ENCODE measurements at regions not wholly inside any gene's neighbourhood (a gene's known extent, or its start where the extent isn't known, plus 50 kb on each side); places are given as distances from the start of the nearest gene placed in this dataset.

DNA sequence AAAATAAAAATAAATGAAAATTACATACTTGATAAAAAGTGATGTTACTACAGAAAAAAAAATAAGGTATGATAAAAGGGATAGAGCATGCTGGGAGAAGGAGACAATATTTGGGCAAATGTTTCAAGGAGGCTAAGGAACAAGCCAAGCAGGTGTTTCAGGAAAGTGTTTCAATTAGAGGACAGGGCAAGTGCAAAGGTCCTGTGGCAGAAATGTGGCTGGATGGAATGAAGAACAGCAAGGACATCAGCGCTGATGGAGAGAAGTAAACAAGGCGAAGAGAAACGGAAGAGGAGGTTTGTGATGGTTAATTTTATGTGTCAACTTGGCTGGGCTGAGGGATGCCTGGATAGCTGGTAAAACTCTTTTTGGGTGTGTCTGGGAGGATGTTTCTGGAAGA lies 331.2 kb upstream of the C16orf82 start:
- no peak for DNase-seq (ENCODE audit: low read depth in 1 of 2, low spot score in 1 of 2)
- H3K9me3 ChIP-seq (ENCODE audit: low read depth): no peaks in the 10 kb centered on the region
- no peak overlapping the region for H3K4me3 ChIP-seq
- peaks cover 3% of the 10 kb centered on the region for H3K27me3 ChIP-seq
- TF ChIP-seq, protein P1, sequence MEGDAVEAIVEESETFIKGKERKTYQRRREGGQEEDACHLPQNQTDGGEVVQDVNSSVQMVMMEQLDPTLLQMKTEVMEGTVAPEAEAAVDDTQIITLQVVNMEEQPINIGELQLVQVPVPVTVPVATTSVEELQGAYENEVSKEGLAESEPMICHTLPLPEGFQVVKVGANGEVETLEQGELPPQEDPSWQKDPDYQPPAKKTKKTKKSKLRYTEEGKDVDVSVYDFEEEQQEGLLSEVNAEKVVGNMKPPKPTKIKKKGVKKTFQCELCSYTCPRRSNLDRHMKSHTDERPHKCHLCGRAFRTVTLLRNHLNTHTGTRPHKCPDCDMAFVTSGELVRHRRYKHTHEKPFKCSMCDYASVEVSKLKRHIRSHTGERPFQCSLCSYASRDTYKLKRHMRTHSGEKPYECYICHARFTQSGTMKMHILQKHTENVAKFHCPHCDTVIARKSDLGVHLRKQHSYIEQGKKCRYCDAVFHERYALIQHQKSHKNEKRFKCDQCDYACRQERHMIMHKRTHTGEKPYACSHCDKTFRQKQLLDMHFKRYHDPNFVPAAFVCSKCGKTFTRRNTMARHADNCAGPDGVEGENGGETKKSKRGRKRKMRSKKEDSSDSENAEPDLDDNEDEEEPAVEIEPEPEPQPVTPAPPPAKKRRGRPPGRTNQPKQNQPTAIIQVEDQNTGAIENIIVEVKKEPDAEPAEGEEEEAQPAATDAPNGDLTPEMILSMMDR (IDR thresholded peaks at IDR 0.05; ENCODE audit: low read depth, low read length): no peak
- no peaks in the 10 kb centered on the region for H3K36me3 ChIP-seq
- H3K27ac ChIP-seq: no peak overlapping the region
- H3K4me1 ChIP-seq (ENCODE audit: low read depth): no peaks in the 10 kb centered on the region

DNA sequence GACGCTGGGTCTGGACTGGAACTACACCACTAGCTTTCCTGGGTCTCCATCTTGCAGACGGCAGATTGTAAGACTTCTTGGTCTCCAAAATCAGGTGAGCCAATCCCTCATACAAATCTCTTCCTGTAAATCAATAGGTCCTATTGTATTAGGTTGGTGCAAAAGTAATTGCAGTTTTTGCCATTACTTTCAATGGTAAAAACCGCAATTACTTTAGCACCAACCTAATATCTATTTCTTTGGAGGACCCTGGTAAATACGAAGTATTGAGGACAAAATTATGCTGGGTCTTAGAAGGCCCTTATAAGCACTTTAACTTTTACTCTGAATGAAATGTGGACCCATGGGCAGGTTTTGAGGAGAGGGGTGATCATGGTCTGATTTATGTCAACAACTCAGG lies 330.6 kb upstream of the C16orf82 start:
- Histone ChIP-seq H3K4me3 (no peak overlapping the region), H3K4me1 (ENCODE audit: low read depth) (no peaks in the 10 kb centered on the region), H3K27ac (no peak overlapping the region), H3K27me3 (peaks cover 2% of the 10 kb centered on the region), H3K9me3 (ENCODE audit: low read depth) (no peaks in the 10 kb centered on the region), H3K36me3 (no peaks in the 10 kb centered on the region)
- no peak for DNase-seq (ENCODE audit: low read depth in 1 of 2, low spot score in 1 of 2)
- TF ChIP-seq, protein P1 (IDR thresholded peaks at IDR 0.05; ENCODE audit: low read depth, low read length): no peak

DNA sequence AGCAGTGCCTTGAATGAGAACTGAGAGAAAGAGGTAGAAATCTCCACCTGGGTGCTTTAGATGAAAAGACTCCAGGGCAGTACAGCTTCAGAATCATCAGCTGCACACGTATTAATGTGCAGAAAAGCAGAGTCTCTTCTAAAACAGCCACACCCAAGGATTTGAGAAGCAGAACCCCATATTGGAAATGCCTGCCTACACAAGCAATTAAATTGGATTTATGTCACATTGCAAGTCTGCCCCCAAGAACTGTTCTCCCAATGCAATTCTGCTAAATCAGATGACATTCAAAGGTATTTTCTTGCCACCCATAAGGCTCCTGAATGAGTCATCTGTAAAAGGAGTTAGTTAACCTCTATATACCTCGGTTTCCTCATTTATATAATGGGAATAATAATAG lies 326.0 kb upstream of the C16orf82 start:
- TF ChIP-seq, protein P1 (IDR thresholded peaks at IDR 0.05; ENCODE audit: low read depth, low read length): no peak
- H3K27me3 ChIP-seq: peaks cover 14% of the 10 kb centered on the region
- no peak for DNase-seq (ENCODE audit: low read depth in 1 of 2, low spot score in 1 of 2)
- H3K9me3 ChIP-seq (ENCODE audit: low read depth): no peaks in the 10 kb centered on the region
- no peaks in the 10 kb centered on the region for H3K4me1 ChIP-seq (ENCODE audit: low read depth)
- H3K4me3 ChIP-seq: no peak overlapping the region
- H3K36me3 ChIP-seq: no peaks in the 10 kb centered on the region
- no peak overlapping the region for H3K27ac ChIP-seq

DNA sequence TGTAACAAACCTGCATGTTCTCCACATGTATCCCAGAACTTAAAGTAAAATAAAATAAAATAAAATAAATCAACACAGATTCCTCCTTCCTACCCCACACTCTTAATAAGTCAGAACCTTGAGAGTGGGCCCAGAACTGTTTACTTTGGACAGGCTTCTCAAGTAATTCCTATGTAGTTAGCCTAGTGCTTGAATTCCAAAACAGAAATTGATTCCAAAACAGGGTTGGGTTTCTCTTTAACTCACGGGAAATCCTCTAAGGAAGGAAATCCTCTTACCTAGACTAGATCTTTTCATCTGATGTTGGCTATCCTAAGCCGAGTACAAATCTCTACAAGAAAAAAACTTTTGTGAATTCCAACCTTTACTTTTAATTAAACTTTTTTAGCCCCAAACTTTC lies 324.7 kb upstream of the C16orf82 start:
- Histone ChIP-seq H3K27ac (no peak overlapping the region), H3K27me3 (peaks cover 24% of the 10 kb centered on the region), H3K9me3 (ENCODE audit: low read depth) (no peaks in the 10 kb centered on the region), H3K4me1 (ENCODE audit: low read depth) (no peaks in the 10 kb centered on the region), H3K4me3 (no peak overlapping the region), H3K36me3 (no peaks in the 10 kb centered on the region)
- TF ChIP-seq, protein P1 (IDR thresholded peaks at IDR 0.05; ENCODE audit: low read depth, low read length): no peak
- no peak for DNase-seq (ENCODE audit: low read depth in 1 of 2, low spot score in 1 of 2)

DNA sequence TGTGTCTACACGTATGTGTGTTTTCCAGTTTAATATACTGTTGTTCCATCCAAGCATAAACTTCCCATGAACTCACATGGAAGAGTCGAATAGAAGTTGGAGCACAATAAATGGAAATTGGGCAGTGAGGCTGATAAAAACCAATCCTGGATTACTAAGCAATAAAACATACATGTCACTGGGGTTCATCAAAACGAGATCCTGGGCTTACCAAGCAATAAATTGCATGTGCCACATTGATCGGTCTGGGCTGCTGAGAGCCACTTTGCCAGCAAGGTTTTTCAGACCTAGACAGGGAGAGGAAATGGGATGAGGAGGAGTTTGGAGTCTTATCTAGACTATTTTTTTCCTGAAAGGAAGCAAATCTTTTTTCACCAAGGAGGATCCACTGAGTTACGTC lies 322.3 kb upstream of the C16orf82 start:
- no peak for DNase-seq (ENCODE audit: low read depth in 1 of 2, low spot score in 1 of 2)
- Histone ChIP-seq H3K4me1 (ENCODE audit: low read depth) (no peaks in the 10 kb centered on the region), H3K36me3 (no peaks in the 10 kb centered on the region), H3K27me3 (peaks cover 48% of the 10 kb centered on the region), H3K4me3 (no peak overlapping the region), H3K27ac (no peak overlapping the region), H3K9me3 (ENCODE audit: low read depth) (no peaks in the 10 kb centered on the region)
- TF ChIP-seq, protein P1 (IDR thresholded peaks at IDR 0.05; ENCODE audit: low read depth, low read length): no peak

DNA sequence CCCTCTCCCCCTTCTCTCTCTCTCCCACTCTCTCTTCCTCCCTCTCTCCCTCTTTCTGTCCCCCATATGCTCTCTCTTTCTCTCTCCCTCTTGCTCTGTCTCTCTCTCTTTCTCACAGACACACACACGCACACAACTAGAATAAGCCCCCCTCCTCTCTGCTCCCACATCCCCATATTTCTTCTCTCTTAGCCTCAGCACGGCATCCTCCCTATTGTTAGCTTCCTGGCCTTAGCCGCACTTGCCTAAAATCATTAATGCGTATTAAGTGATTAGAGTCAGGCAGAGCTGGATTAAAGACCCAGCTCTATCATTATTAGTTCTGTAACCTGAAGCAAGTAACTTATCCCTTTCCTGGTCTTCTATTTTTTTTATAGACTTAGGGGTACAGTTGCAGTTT lies 319.0 kb upstream of the C16orf82 start:
- DNase-seq (ENCODE audit: low read depth in 1 of 2, low spot score in 1 of 2): no peak
- Histone ChIP-seq H3K4me1 (ENCODE audit: low read depth) (no peaks in the 10 kb centered on the region), H3K27me3 (peaks cover 77% of the 10 kb centered on the region), H3K9me3 (ENCODE audit: low read depth) (no peaks in the 10 kb centered on the region), H3K4me3 (no peak overlapping the region), H3K27ac (no peak overlapping the region), H3K36me3 (no peaks in the 10 kb centered on the region)
- TF ChIP-seq, protein P1 (IDR thresholded peaks at IDR 0.05; ENCODE audit: low read depth, low read length): no peak
